H1 (cell line): ENCODE measurements at regions not wholly inside any gene's neighbourhood (a gene's known extent, or its start where the extent isn't known, plus 50 kb on each side); places are given as distances from the start of the nearest gene placed in this dataset.

Experiments used
- CTCF ChIA-PET: fragments of 300-600 bp; sonication (Branson Sonifier 250); formaldehyde crosslinking; loops from one replicate; lab custom pipeline; 2021; ENCODE audit not compliant: partially characterized antibody; lab: Charles Lee
- POLR2A ChIA-PET: fragments of 300-600 bp; sonication (Branson Sonifier 250); formaldehyde crosslinking; loops from one replicate; lab custom pipeline; 2021; ENCODE audit warnings: inconsistent platforms; ENCODE audit not compliant: partially characterized antibody; lab: Charles Lee
- DNase-seq, 2 experiments: peaks; one replicate each; pipeline versions ENCODE4 v3.0.0 to v3.0.0-alpha.2; 2010 to 2022; ENCODE audit warnings: low spot score in 2 of 2, low read depth in 1 of 2, mixed read lengths in 1 of 2
- FAIRE-seq: peaks from 2 replicates; lab custom pipeline; 2011; peaks lifted over from hg19 to GRCh38; lab: Jason Lieb, UNC
- H2AFZ ChIP-seq: 2 replicates; pipeline ENCODE4 v1.8.1; 2012; ENCODE audit warnings: low read length, inconsistent platforms
- H2AK5ac ChIP-seq: 2 replicates; pipeline ENCODE4 v1.6.1; 2013; ENCODE audit warnings: low read depth, low read length
- H2BK120ac ChIP-seq: replicated peaks from 2 replicates; pipeline ENCODE3; 2013; ENCODE audit warnings: low read depth, low read length, inconsistent platforms
- H2BK12ac ChIP-seq: 2 replicates; pipeline ENCODE4 v1.6.1; 2013; ENCODE audit warnings: low read depth, low read length
- H2BK15ac ChIP-seq: 2 replicates; pipeline ENCODE4 v1.6.1; 2013; ENCODE audit warnings: low read length
- H2BK20ac ChIP-seq: 2 replicates; pipeline ENCODE4 v1.6.1; 2013; ENCODE audit warnings: low read length
- H2BK5ac ChIP-seq: 2 replicates; pipeline ENCODE4 v1.6.1; 2013; ENCODE audit warnings: low read depth, low read length
- H3K14ac ChIP-seq: 2 replicates; pipeline ENCODE4 v1.6.1; 2013; ENCODE audit warnings: inconsistent platforms; ENCODE audit not compliant: insufficient read length
- H3K18ac ChIP-seq: 2 replicates; pipeline ENCODE4 v1.6.1; 2013; ENCODE audit warnings: low read length; ENCODE audit errors: extremely low read depth
- H3K23ac ChIP-seq: 2 replicates; pipeline ENCODE4 v1.6.1; 2013; ENCODE audit warnings: inconsistent platforms; ENCODE audit not compliant: insufficient read length
- H3K23me2 ChIP-seq: 2 replicates; pipeline ENCODE4 v1.6.1; 2013; ENCODE audit warnings: low read depth, low read length
- H3K27ac ChIP-seq: 2 replicates; pipeline ENCODE4 v1.6.1; 2011; ENCODE audit warnings: low read depth, low read length, inconsistent platforms
- H3K27me3 ChIP-seq, 4 experiments: replicated peaks in 1 of 4; 1 replicate in 1 of 4; 2 replicates in 3 of 4; pipeline versions ENCODE4 v1.6.1 to v1.8.1; 2011 to 2013; ENCODE audit warnings: low read length in 3 of 4, mild to moderate bottlenecking in 3 of 4, inconsistent platforms in 2 of 4, mixed read lengths in 2 of 4, moderate library complexity in 1 of 4; ENCODE audit not compliant: control insufficient read depth in 3 of 4, insufficient read depth in 3 of 4; ENCODE audit errors: extremely low read depth in 1 of 4
- H3K36me3 ChIP-seq, 4 experiments: 2 replicates each; pipeline versions ENCODE4 v1.6.1 to v1.8.1; 2011 to 2013; ENCODE audit warnings: mild to moderate bottlenecking in 4 of 4, low read length in 3 of 4, moderate library complexity in 2 of 4, control low read depth in 1 of 4, inconsistent platforms in 1 of 4; ENCODE audit not compliant: insufficient read depth in 4 of 4, control insufficient read depth in 2 of 4
- H3K4ac ChIP-seq: replicated peaks from 2 replicates; pipeline ENCODE3; 2013; ENCODE audit warnings: low read length, low read depth, mixed read lengths, inconsistent platforms; ENCODE audit not compliant: insufficient read length
- H3K4me1 ChIP-seq, 4 experiments: replicated peaks in 1 of 4; 1 replicate in 1 of 4; 2 replicates in 3 of 4; pipeline versions ENCODE4 v1.6.1 to v1.8.1; 2011 to 2013; ENCODE audit warnings: low read length in 3 of 4, inconsistent platforms in 2 of 4, mixed read lengths in 1 of 4; ENCODE audit not compliant: insufficient read depth in 4 of 4, control insufficient read depth in 3 of 4
- H3K4me2 ChIP-seq, 2 experiments: 2 replicates each; pipeline versions ENCODE4 v1.6.1 to v1.8.1; 2011 to 2013; ENCODE audit warnings: low read depth in 2 of 2, low read length in 2 of 2, control low read depth in 1 of 2, inconsistent platforms in 1 of 2, mild to moderate bottlenecking in 1 of 2; ENCODE audit not compliant: insufficient read depth in 1 of 2
- H3K4me3 ChIP-seq, 4 experiments: fragments of 200-600, 300-600 bp in 1 of 4; sonication (generic), shearing (Covaris generic), sonication (Bioruptor Twin) in 1 of 4; 2 replicates each; pipeline versions ENCODE4 v1.5.1 to v1.8.1; 2011 to 2016; ENCODE audit warnings: low read length in 4 of 4, low read depth in 3 of 4, control low read depth in 2 of 4, inconsistent platforms in 2 of 4, mild to moderate bottlenecking in 2 of 4, mixed read lengths in 1 of 4, moderate library complexity in 1 of 4; ENCODE audit not compliant: insufficient read depth in 2 of 4; ENCODE audit errors: extremely low read depth in 1 of 4
- H3K56ac ChIP-seq: replicated peaks from 2 replicates; pipeline ENCODE3; 2013; ENCODE audit warnings: low read depth, mild to moderate bottlenecking, mixed read lengths, low read length, inconsistent platforms; ENCODE audit not compliant: insufficient read length
- H3K79me1 ChIP-seq: 2 replicates; pipeline ENCODE4 v1.6.1; 2013; ENCODE audit warnings: low read depth, low read length, control low read depth
- H3K79me2 ChIP-seq, 2 experiments: 2 replicates each; pipeline versions ENCODE4 v1.6.1 to v1.8.1; 2012 to 2013; ENCODE audit warnings: low read length in 2 of 2, mild to moderate bottlenecking in 2 of 2, inconsistent platforms in 1 of 2; ENCODE audit not compliant: insufficient read depth in 2 of 2, control insufficient read depth in 1 of 2
- H3K9ac ChIP-seq, 4 experiments: replicated peaks in 1 of 4; 1 replicate in 1 of 4; 2 replicates in 3 of 4; pipeline versions ENCODE4 v1.6.1 to v1.8.1; 2011 to 2013; ENCODE audit warnings: low read depth in 3 of 4, low read length in 3 of 4, control low read depth in 2 of 4, mild to moderate bottlenecking in 2 of 4, moderate library complexity in 2 of 4, inconsistent platforms in 1 of 4; ENCODE audit errors: extremely low read depth in 1 of 4
- H3K9me3 ChIP-seq, 2 experiments: 2 replicates each; pipeline versions ENCODE4 v1.6.1 to v1.8.1; 2012 to 2013; ENCODE audit warnings: mild to moderate bottlenecking in 2 of 2, moderate library complexity in 2 of 2, control low read depth in 1 of 2, inconsistent platforms in 1 of 2, low read depth in 1 of 2, low read length in 1 of 2, mixed read lengths in 1 of 2; ENCODE audit not compliant: insufficient read depth in 2 of 2
- H4K20me1 ChIP-seq, 2 experiments: replicated peaks in 1 of 2; 2 replicates each; pipeline versions ENCODE3 to v1.8.1; 2011 to 2013; ENCODE audit warnings: inconsistent platforms in 2 of 2, low read length in 2 of 2, mild to moderate bottlenecking in 1 of 2; ENCODE audit not compliant: insufficient read depth in 2 of 2, control insufficient read depth in 1 of 2
- H4K5ac ChIP-seq: 2 replicates; pipeline ENCODE4 v1.6.1; 2013; ENCODE audit warnings: low read length, low read depth, mixed read lengths, inconsistent platforms; ENCODE audit not compliant: insufficient read length
- H4K8ac ChIP-seq: 2 replicates; pipeline ENCODE4 v1.8.0; 2013; ENCODE audit warnings: mild to moderate bottlenecking, moderate library complexity, low read length, inconsistent platforms; ENCODE audit not compliant: insufficient read depth; ENCODE audit errors: extremely low read depth
- H4K91ac ChIP-seq: replicated peaks from 2 replicates; pipeline ENCODE3; 2013; ENCODE audit warnings: low read length, mixed read lengths, inconsistent platforms; ENCODE audit not compliant: insufficient read length
- BCL11A ChIP-seq, 2 experiments: IDR thresholded peaks; one replicate each; pipeline ENCODE4 v1.6.1; 2011; ENCODE audit warnings: low read depth in 2 of 2, low read length in 2 of 2, mild to moderate bottlenecking in 2 of 2
- CBX5 ChIP-seq: fragments of 300-800, 300-1000 bp; sonication (generic); IDR thresholded peaks from 2 replicates; pipeline ENCODE4 v1.7.1; 2016; ENCODE audit warnings: antibody characterized with exemption, low read length, low read depth
- CTCF ChIP-seq, 3 experiments: IDR thresholded peaks; 1 replicate in 2 of 3; 2 replicates in 1 of 3; pipeline versions ENCODE4 v1.5.1 to v1.6.1; 2011; ENCODE audit warnings: low read length in 3 of 3, mild to moderate bottlenecking in 3 of 3, inconsistent platforms in 2 of 3, low read depth in 1 of 3, moderate library complexity in 1 of 3; ENCODE audit not compliant: insufficient read depth in 1 of 3; ENCODE audit errors: control extremely low read depth in 1 of 3
- EP300 ChIP-seq, 2 experiments: IDR thresholded peaks; 1 replicate in 1 of 2; 2 replicates in 1 of 2; pipeline ENCODE4 v1.6.1; 2011 to 2012; ENCODE audit warnings: low read depth in 2 of 2, low read length in 2 of 2, mild to moderate bottlenecking in 2 of 2, borderline replicate concordance in 1 of 2, inconsistent platforms in 1 of 2, moderate library complexity in 1 of 2
- MAX ChIP-seq: IDR thresholded peaks from 2 replicates; pipeline ENCODE4 v1.6.1; 2012; ENCODE audit warnings: inconsistent platforms
- SP2 ChIP-seq: IDR thresholded peaks from 2 replicates; pipeline ENCODE4 v1.6.1; 2012; ENCODE audit warnings: mild to moderate bottlenecking, low read length, inconsistent platforms
- SUZ12 ChIP-seq: fragments of 200-600 bp; sonication (generic); IDR thresholded peaks from 2 replicates; pipeline ENCODE4 v1.6.1; 2012; ENCODE audit warnings: mild to moderate bottlenecking, inconsistent platforms, low read length, moderate library complexity, mixed read lengths
- TAF1 ChIP-seq: IDR thresholded peaks from 2 replicates; pipeline ENCODE4 v1.6.1; 2011; ENCODE audit warnings: mild to moderate bottlenecking, low read depth, low read length
- TBP ChIP-seq: IDR thresholded peaks from 2 replicates; pipeline ENCODE4 v1.6.1; 2011; ENCODE audit warnings: low read depth, low read length, improper control_type of control experiment
- TCF12 ChIP-seq: IDR thresholded peaks from 2 replicates; pipeline ENCODE4 v1.6.1; 2011; ENCODE audit warnings: low read depth, mild to moderate bottlenecking, low read length
- WGBS, 2 experiments: shearing (Covaris generic) in 1 of 2; methylation state at CpG; one replicate each; pipeline versions ENCODE4 v1.1.6 to v1.1.7; 2013 to 2015; ENCODE audit warnings: low lambda C conversion rate in 2 of 2, mixed read lengths in 2 of 2, inconsistent platforms in 1 of 2, low coverage in 1 of 2, missing lambda C conversion rate in 1 of 2; ENCODE audit not compliant: insufficient replicate concordance in 2 of 2, insufficient coverage in 1 of 2, insufficient read length in 1 of 2; ENCODE audit errors: extremely low coverage in 1 of 2, missing lambda C conversion rate in 1 of 2; 5-methylcytosine and 5-hydroxymethylcytosine counted together
- TF ChIP-seq, protein P1 (sequence below): IDR thresholded peaks from 2 replicates; pipeline ENCODE4 v1.6.1; 2011; ENCODE audit warnings: low read length, improper control_type of control experiment

GRCh38 chr10:6915307-6915706 lies 335.2 kb upstream of the PRKCQ start:
- CTCF ChIA-PET = interaction anchor here (0.7 to 1.7 kb wide), 7 partner anchors 10 to 471 kb away, joined by 3 to 5 read pairs (median 3); no protein-coding TSS in a partner anchor
- Histone ChIP-seq H3K79me1 (no peaks in the 10 kb centered on the region), H3K4me1 (no peaks in the 10 kb centered on the region), H3K14ac (no peak overlapping the region), H2AK5ac (no peak overlapping the region), H3K23me2 (peaks cover 2% of the 10 kb centered on the region; the same call in 1 of the 2 replicates), H3K4me2 (no peak overlapping the region), H3K27me3 (no peaks in the 10 kb centered on the region), H2AFZ (no peak overlapping the region), H3K27ac (no peak overlapping the region), H3K18ac (no peak overlapping the region), H2BK12ac (no peak overlapping the region), H3K9ac (no peak overlapping the region), H2BK120ac (no peak overlapping the region), H3K4me3 (no peak overlapping the region), H3K56ac (no peak overlapping the region), H2BK5ac (no peak overlapping the region), H4K91ac (no peak overlapping the region), H3K23ac (no peak overlapping the region), H2BK20ac (no peak overlapping the region), H3K79me2 (no peaks in the 10 kb centered on the region), H4K5ac (no peak overlapping the region), H4K20me1 (no peaks in the 10 kb centered on the region), H3K36me3 (no peaks in the 10 kb centered on the region), H3K9me3 (no peaks in the 10 kb centered on the region), H4K8ac (no peak overlapping the region), H3K4ac (no peak overlapping the region), H2BK15ac (no peak overlapping the region)
- DNase-seq (no peak), FAIRE-seq (no peak)
- 88% methylated on average over 3 of the region's 3 CpGs; no CpG with 5 or more reads in 1 of the 2 experiments for WGBS, 2 experiments
- POLR2A ChIA-PET = no interaction called here
- TF ChIP-seq BCL11A (IDR thresholded peaks at IDR 0.05; ENCODE audit: low read depth in 2 of 2, low read length in 2 of 2) (no peak), TCF12 (no peak), TBP (no peak), MAX (no peak), TAF1 (no peak), CBX5 (no peak), CTCF (IDR thresholded peaks at IDR 0.05; ENCODE audit: control extremely low read depth in 1 of 3, insufficient read depth in 1 of 3, low read depth in 1 of 3, low read length in 3 of 3) (no peak), SUZ12 (no peak), SP2 (no peak), EP300 (IDR thresholded peaks at IDR 0.05; ENCODE audit: borderline replicate concordance in 1 of 2, low read depth in 2 of 2, low read length in 2 of 2) (no peak)
- TF ChIP-seq, protein P1, sequence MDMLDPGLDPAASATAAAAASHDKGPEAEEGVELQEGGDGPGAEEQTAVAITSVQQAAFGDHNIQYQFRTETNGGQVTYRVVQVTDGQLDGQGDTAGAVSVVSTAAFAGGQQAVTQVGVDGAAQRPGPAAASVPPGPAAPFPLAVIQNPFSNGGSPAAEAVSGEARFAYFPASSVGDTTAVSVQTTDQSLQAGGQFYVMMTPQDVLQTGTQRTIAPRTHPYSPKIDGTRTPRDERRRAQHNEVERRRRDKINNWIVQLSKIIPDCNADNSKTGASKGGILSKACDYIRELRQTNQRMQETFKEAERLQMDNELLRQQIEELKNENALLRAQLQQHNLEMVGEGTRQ = no peak
